ENCODE measurements at regions not wholly inside any gene's neighbourhood (a gene's known extent, or its start where the extent isn't known, plus 50 kb on each side); places are given as distances from the start of the nearest gene placed in this dataset.

DNA sequence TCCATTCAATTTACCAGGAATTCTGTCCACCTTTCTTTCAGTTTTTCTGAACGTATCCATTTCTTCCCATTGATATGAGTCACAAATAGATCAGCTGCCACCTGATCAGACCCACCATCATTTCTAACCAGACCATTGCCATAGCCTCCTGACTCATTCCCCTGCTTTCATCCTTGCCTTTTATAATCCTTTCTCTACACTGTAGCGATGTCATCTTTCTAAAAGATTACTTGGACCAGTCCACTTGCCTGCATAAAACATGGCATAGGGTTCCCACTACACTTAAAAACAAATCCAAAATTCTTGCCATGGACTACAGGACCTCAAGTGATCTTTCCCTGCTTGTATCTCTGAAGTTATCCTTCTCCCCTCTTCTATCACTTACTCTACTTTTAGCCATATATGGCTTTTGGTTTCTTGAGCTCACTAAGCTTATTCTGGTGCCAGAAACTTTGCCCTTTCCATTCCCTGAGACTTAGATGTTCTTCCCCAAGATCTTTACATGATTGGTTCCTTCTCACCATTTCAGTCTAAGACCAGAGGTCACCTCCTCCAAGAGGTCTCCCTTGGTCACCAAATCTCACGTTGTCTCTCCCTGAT is 149.5 kb upstream of the KRR1 start:
- TF ChIP-seq, protein P1, sequence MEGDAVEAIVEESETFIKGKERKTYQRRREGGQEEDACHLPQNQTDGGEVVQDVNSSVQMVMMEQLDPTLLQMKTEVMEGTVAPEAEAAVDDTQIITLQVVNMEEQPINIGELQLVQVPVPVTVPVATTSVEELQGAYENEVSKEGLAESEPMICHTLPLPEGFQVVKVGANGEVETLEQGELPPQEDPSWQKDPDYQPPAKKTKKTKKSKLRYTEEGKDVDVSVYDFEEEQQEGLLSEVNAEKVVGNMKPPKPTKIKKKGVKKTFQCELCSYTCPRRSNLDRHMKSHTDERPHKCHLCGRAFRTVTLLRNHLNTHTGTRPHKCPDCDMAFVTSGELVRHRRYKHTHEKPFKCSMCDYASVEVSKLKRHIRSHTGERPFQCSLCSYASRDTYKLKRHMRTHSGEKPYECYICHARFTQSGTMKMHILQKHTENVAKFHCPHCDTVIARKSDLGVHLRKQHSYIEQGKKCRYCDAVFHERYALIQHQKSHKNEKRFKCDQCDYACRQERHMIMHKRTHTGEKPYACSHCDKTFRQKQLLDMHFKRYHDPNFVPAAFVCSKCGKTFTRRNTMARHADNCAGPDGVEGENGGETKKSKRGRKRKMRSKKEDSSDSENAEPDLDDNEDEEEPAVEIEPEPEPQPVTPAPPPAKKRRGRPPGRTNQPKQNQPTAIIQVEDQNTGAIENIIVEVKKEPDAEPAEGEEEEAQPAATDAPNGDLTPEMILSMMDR (IDR thresholded peaks at IDR 0.05; ENCODE audit: poor library complexity, severe bottlenecking), result no peak
- no peak for TF ChIP-seq POLR2AphosphoS5 (IDR thresholded peaks at IDR 0.05)
- no peak for TF ChIP-seq TAF1 (IDR thresholded peaks at IDR 0.05; ENCODE audit: low read depth)
- TF ChIP-seq EP300 (conservative IDR thresholded peaks at IDR 0.05; ENCODE audit: poor library complexity, severe bottlenecking), result no peak
- no peak for TF ChIP-seq EZH2 (IDR thresholded peaks at IDR 0.05; ENCODE audit: borderline replicate concordance, insufficient read depth, low read length, poor library complexity, severe bottlenecking)
- TF ChIP-seq, protein P2, sequence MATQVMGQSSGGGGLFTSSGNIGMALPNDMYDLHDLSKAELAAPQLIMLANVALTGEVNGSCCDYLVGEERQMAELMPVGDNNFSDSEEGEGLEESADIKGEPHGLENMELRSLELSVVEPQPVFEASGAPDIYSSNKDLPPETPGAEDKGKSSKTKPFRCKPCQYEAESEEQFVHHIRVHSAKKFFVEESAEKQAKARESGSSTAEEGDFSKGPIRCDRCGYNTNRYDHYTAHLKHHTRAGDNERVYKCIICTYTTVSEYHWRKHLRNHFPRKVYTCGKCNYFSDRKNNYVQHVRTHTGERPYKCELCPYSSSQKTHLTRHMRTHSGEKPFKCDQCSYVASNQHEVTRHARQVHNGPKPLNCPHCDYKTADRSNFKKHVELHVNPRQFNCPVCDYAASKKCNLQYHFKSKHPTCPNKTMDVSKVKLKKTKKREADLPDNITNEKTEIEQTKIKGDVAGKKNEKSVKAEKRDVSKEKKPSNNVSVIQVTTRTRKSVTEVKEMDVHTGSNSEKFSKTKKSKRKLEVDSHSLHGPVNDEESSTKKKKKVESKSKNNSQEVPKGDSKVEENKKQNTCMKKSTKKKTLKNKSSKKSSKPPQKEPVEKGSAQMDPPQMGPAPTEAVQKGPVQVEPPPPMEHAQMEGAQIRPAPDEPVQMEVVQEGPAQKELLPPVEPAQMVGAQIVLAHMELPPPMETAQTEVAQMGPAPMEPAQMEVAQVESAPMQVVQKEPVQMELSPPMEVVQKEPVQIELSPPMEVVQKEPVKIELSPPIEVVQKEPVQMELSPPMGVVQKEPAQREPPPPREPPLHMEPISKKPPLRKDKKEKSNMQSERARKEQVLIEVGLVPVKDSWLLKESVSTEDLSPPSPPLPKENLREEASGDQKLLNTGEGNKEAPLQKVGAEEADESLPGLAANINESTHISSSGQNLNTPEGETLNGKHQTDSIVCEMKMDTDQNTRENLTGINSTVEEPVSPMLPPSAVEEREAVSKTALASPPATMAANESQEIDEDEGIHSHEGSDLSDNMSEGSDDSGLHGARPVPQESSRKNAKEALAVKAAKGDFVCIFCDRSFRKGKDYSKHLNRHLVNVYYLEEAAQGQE (IDR thresholded peaks at IDR 0.05; ENCODE audit: borderline replicate concordance), result no peak
- no peak for TF ChIP-seq RAD21 (conservative IDR thresholded peaks at IDR 0.05)
- no peak for TF ChIP-seq SMC3 (conservative IDR thresholded peaks at IDR 0.05; ENCODE audit: poor library complexity)
- no peak for TF ChIP-seq MXI1 (conservative IDR thresholded peaks at IDR 0.05; ENCODE audit: poor library complexity, severe bottlenecking)

All from neural cell (in vitro differentiated cells).